ENCODE measurements at regions not wholly inside any gene's neighbourhood (a gene's known extent, or its start where the extent isn't known, plus 50 kb on each side); places are given as distances from the start of the nearest gene placed in this dataset.
"Not testable (repeated sequence)": the region's sequence is repeated elsewhere in the genome, so short reads cannot be mapped to it uniquely, and the experiment has no call there.

DNA sequence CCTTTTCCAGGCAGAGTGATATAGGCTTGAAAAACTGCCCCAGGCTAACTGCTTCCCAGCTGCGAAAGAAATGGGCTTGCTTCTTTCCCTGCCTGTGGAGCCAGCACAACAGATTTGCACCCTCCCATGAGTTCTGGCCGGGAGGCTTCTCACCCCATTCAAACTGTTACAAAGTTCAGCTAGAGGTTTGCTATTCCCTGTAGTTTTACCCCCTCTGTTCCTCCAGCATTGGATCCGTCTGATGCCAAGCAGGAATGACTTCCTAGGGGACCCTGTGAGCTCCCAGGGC, 87.6 kb upstream of the NDST4 start:
- Mint-ChIP-seq H3K27ac (peak overlapping the region; percentile 70; the same call in 1 of the 2 replicates), H3K4me3 (no peak overlapping the region), H3K27me3 (ENCODE audit: insufficient read depth, low read depth, poor library complexity) (peaks cover 5% of the 10 kb centered on the region), H3K36me3 (ENCODE audit: low read depth) (peaks cover 8% of the 10 kb centered on the region), H3K4me1 (no peaks in the 10 kb centered on the region), H3K9me3 (peaks cover 20% of the 10 kb centered on the region)
- Histone ChIP-seq H3K27me3 (ENCODE audit: insufficient read depth) (no peaks in the 10 kb centered on the region), H3K4me1 (ENCODE audit: insufficient read depth) (no peaks in the 10 kb centered on the region), H3K36me3 (ENCODE audit: insufficient read depth) (no peaks in the 10 kb centered on the region), H3K27ac (ENCODE audit: low read depth) (no peak overlapping the region), H3K79me2 (replicated peaks; ENCODE audit: insufficient read depth) (no peaks in the 10 kb centered on the region), H3K4me3 (no peak overlapping the region), H3F3A (replicated peaks; ENCODE audit: low read depth) (no peaks in the 10 kb centered on the region), H3K9me2 (ENCODE audit: insufficient read depth) (peaks cover 5% of the 10 kb centered on the region; the same call in 1 of the 2 replicates), H4K20me1 (replicated peaks; ENCODE audit: insufficient read depth) (no peaks in the 10 kb centered on the region), H2AFZ (peak overlapping the region; percentile 84; the same call in 1 of the 2 replicates), H3K4me2 (no peak overlapping the region)
- no peak for DNase-seq (ENCODE audit: low spot score)
- no peak for ATAC-seq
- TF ChIP-seq JUNB (IDR thresholded peaks at IDR 0.05; ENCODE audit: unreplicated experiment) (no peak), CREB1 (CRISPR knock-in tag; IDR thresholded peaks at IDR 0.05; ENCODE audit: low read depth) (no peak), CTCF (conservative IDR thresholded peaks at IDR 0.05; ENCODE audit: low read depth in 2 of 2) (no peak), ZNF114 (CRISPR knock-in tag; IDR thresholded peaks at IDR 0.05) (no peak), EZH2 (IDR thresholded peaks at IDR 0.05; ENCODE audit: low read depth, unreplicated experiment) (no peak)
- TF ChIP-seq, protein P1, sequence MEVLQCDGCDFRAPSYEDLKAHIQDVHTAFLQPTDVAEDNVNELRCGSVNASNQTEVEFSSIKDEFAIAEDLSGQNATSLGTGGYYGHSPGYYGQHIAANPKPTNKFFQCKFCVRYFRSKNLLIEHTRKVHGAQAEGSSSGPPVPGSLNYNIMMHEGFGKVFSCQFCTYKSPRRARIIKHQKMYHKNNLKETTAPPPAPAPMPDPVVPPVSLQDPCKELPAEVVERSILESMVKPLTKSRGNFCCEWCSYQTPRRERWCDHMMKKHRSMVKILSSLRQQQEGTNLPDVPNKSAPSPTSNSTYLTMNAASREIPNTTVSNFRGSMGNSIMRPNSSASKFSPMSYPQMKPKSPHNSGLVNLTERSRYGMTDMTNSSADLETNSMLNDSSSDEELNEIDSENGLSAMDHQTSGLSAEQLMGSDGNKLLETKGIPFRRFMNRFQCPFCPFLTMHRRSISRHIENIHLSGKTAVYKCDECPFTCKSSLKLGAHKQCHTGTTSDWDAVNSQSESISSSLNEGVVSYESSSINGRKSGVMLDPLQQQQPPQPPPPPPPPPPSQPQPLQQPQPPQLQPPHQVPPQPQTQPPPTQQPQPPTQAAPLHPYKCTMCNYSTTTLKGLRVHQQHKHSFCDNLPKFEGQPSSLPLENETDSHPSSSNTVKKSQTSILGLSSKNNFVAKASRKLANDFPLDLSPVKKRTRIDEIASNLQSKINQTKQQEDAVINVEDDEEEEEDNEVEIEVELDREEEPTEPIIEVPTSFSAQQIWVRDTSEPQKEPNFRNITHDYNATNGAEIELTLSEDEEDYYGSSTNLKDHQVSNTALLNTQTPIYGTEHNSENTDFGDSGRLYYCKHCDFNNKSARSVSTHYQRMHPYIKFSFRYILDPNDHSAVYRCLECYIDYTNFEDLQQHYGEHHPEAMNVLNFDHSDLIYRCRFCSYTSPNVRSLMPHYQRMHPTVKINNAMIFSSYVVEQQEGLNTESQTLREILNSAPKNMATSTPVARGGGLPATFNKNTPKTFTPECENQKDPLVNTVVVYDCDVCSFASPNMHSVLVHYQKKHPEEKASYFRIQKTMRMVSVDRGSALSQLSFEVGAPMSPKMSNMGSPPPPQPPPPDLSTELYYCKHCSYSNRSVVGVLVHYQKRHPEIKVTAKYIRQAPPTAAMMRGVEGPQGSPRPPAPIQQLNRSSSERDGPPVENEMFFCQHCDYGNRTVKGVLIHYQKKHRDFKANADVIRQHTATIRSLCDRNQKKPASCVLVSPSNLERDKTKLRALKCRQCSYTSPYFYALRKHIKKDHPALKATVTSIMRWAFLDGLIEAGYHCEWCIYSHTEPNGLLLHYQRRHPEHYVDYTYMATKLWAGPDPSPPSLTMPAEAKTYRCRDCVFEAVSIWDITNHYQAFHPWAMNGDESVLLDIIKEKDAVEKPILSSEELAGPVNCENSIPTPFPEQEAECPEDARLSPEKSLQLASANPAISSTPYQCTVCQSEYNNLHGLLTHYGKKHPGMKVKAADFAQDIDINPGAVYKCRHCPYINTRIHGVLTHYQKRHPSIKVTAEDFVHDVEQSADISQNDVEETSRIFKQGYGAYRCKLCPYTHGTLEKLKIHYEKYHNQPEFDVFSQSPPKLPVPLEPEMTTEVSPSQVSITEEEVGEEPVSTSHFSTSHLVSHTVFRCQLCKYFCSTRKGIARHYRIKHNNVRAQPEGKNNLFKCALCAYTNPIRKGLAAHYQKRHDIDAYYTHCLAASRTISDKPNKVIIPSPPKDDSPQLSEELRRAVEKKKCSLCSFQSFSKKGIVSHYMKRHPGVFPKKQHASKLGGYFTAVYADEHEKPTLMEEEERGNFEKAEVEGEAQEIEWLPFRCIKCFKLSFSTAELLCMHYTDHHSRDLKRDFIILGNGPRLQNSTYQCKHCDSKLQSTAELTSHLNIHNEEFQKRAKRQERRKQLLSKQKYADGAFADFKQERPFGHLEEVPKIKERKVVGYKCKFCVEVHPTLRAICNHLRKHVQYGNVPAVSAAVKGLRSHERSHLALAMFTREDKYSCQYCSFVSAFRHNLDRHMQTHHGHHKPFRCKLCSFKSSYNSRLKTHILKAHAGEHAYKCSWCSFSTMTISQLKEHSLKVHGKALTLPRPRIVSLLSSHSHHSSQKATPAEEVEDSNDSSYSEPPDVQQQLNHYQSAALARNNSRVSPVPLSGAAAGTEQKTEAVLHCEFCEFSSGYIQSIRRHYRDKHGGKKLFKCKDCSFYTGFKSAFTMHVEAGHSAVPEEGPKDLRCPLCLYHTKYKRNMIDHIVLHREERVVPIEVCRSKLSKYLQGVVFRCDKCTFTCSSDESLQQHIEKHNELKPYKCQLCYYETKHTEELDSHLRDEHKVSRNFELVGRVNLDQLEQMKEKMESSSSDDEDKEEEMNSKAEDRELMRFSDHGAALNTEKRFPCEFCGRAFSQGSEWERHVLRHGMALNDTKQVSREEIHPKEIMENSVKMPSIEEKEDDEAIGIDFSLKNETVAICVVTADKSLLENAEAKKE (CRISPR knock-in tag; IDR thresholded peaks at IDR 0.05), result no peak

DNA sequence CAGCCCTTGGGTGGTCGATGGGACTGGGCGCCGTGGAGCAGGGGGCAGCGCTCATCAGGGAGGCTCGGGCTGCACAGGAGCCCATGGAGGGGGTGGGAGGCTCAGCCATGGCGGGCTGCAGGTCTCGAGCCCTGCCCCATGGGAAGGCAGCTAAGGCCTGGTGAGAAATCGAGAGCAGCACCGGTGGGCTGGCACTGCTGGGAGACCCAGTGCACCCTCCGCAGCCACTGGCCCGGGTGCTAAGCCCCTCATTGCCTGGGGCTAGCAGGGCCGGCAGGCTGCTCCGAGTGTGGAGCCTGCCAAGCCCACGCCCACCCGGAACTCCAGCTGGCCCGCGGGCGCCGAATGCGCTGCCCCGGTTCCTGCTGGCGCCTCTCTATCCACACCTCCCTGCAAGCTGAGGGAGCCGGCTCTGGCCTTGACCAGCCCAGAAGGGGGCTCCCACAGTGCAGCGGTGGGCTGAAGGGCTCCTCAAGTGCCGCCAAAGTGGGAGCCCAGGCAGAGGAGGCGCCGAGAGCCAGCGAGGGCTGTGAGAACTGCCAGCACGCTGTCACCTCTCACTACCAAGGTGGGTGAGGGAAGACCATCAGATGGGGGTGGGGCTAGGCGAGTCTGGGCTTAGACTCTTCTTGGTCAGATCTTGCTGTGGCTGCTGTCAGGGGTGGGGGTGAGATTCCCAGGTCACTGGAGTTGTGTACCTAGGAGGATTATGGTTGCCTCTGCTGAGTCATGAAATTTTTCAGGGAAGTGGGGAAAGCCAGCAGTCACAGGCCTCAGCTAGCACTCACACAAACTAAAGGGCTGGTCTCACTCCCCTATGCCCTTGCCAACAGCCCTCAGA, 87.0 kb upstream of the NDST4 start:
- H3K27ac ChIP-seq (ENCODE audit: low read depth); H3K27ac Mint-ChIP-seq; H4K20me1 ChIP-seq (replicated peaks; ENCODE audit: insufficient read depth); H3K36me3 Mint-ChIP-seq (ENCODE audit: low read depth); H3K4me3 Mint-ChIP-seq; H3K9me2 ChIP-seq (ENCODE audit: insufficient read depth); H3K4me3 ChIP-seq; H3K27me3 ChIP-seq (ENCODE audit: insufficient read depth); H3K4me1 Mint-ChIP-seq; H3F3A ChIP-seq (replicated peaks; ENCODE audit: low read depth); H3K4me2 ChIP-seq; H2AFZ ChIP-seq; H3K36me3 ChIP-seq (ENCODE audit: insufficient read depth); H3K27me3 Mint-ChIP-seq (ENCODE audit: insufficient read depth, low read depth, poor library complexity); H3K4me1 ChIP-seq (ENCODE audit: insufficient read depth); H3K79me2 ChIP-seq (replicated peaks; ENCODE audit: insufficient read depth); ATAC-seq; DNase-seq (ENCODE audit: low spot score): not testable (repeated sequence)
- H3K9me3 Mint-ChIP-seq, result peaks cover 20% of the 10 kb centered on the region

DNA sequence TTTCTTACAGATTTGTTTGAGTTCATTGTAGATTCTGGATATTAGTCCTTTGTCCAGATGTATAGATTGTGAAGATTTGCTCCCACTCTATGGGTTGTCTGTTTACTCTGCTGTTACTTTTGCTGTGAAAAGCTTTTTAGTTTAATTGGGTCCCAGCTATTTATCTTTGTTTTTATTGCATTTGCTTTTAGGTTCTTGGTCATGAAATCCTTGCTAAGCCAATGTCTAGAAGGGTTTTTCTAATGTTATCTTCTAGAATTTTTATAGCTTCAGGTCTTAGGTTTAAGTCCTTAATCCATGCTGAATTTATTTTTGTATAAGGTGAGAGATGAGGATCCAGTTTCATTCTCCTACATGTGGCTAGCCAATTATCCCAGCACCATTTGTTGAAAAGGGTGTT, 81.2 kb upstream of the NDST4 start:
- H3K27ac ChIP-seq (ENCODE audit: low read depth); H3F3A ChIP-seq (replicated peaks; ENCODE audit: low read depth); H3K4me1 ChIP-seq (ENCODE audit: insufficient read depth); H3K27me3 Mint-ChIP-seq (ENCODE audit: insufficient read depth, low read depth, poor library complexity); H3K79me2 ChIP-seq (replicated peaks; ENCODE audit: insufficient read depth); DNase-seq (ENCODE audit: low spot score); ATAC-seq; H3K9me2 ChIP-seq (ENCODE audit: insufficient read depth); H3K27me3 ChIP-seq (ENCODE audit: insufficient read depth); H3K4me2 ChIP-seq; H3K4me3 Mint-ChIP-seq; H3K36me3 Mint-ChIP-seq (ENCODE audit: low read depth); H3K4me1 Mint-ChIP-seq; H3K36me3 ChIP-seq (ENCODE audit: insufficient read depth); H3K4me3 ChIP-seq; H3K27ac Mint-ChIP-seq; H4K20me1 ChIP-seq (replicated peaks; ENCODE audit: insufficient read depth); H2AFZ ChIP-seq: not testable (repeated sequence)
- H3K9me3 Mint-ChIP-seq, result peaks cover 12% of the 10 kb centered on the region

Measured in GM23338 (cell line).